OCI-LY1 (cell line): ENCODE measurements at regions not wholly inside any gene's neighbourhood (a gene's known extent, or its start where the extent isn't known, plus 50 kb on each side); places are given as distances from the start of the nearest gene placed in this dataset.

Source experiments
- CTCF ChIP-seq: fragments of 200-600 bp; sonication (generic), shearing (Covaris generic); IDR thresholded peaks from 2 replicates; pipeline ENCODE4 v1.5.1; 2017; ENCODE audit warnings: mild to moderate bottlenecking, antibody characterized with exemption, low read length, moderate library complexity, mixed read lengths
- EZH2 ChIP-seq: fragments of 200-600 bp; sonication (generic), shearing (Covaris generic); IDR thresholded peaks from 2 replicates; pipeline ENCODE4 v1.8.0; 2017; ENCODE audit warnings: borderline replicate concordance, mixed run types, mild to moderate bottlenecking, antibody characterized with exemption, low read length, moderate library complexity, mixed read lengths

GRCh38 chr2:172673056-172673683, 62.5 kb upstream of the RAPGEF4 start:
- TF ChIP-seq CTCF (no peak), EZH2 (no peak)
